ENCODE measurements at regions not wholly inside any gene's neighbourhood (a gene's known extent, or its start where the extent isn't known, plus 50 kb on each side); places are given as distances from the start of the nearest gene placed in this dataset.
"Not testable (repeated sequence)": the region's sequence is repeated elsewhere in the genome, so short reads cannot be mapped to it uniquely, and the experiment has no call there.

- Mint-ChIP-seq H3K4me1 (no peaks in the 10 kb centered on the region), H3K27me3 (ENCODE audit: low read depth) (no peaks in the 10 kb centered on the region), H3K27ac (ENCODE audit: unreplicated experiment) (no peak overlapping the region), H3K9me3 (no peaks in the 10 kb centered on the region), H3K4me3 (no peak overlapping the region), H3K36me3 (ENCODE audit: low read depth) (peaks cover 5% of the 10 kb centered on the region)
- DNase-seq (ENCODE audit: low read depth, low spot score) = no peak
- TF ChIP-seq, protein P1, sequence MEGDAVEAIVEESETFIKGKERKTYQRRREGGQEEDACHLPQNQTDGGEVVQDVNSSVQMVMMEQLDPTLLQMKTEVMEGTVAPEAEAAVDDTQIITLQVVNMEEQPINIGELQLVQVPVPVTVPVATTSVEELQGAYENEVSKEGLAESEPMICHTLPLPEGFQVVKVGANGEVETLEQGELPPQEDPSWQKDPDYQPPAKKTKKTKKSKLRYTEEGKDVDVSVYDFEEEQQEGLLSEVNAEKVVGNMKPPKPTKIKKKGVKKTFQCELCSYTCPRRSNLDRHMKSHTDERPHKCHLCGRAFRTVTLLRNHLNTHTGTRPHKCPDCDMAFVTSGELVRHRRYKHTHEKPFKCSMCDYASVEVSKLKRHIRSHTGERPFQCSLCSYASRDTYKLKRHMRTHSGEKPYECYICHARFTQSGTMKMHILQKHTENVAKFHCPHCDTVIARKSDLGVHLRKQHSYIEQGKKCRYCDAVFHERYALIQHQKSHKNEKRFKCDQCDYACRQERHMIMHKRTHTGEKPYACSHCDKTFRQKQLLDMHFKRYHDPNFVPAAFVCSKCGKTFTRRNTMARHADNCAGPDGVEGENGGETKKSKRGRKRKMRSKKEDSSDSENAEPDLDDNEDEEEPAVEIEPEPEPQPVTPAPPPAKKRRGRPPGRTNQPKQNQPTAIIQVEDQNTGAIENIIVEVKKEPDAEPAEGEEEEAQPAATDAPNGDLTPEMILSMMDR (conservative IDR thresholded peaks at IDR 0.05) = no peak
These were observed 1030.3 kb downstream of the TDRD15 start for GRCh38 chr2:22153931-22154613.

GRCh38 chr2:22156661-22157060 is 1032.9 kb downstream of the TDRD15 start:
- not testable (repeated sequence) for DNase-seq (ENCODE audit: low read depth, low spot score); H3K27ac Mint-ChIP-seq (ENCODE audit: unreplicated experiment); H3K9me3 Mint-ChIP-seq; H3K27me3 Mint-ChIP-seq (ENCODE audit: low read depth); H3K4me3 Mint-ChIP-seq; H3K36me3 Mint-ChIP-seq (ENCODE audit: low read depth); H3K4me1 Mint-ChIP-seq

- DNase-seq (ENCODE audit: low read depth, low spot score) = no peak
- no peak overlapping the region for H3K4me3 Mint-ChIP-seq
- peaks cover 3% of the 10 kb centered on the region for H3K27me3 Mint-ChIP-seq (ENCODE audit: low read depth)
- H3K27ac Mint-ChIP-seq (ENCODE audit: unreplicated experiment) = no peak overlapping the region
- TF ChIP-seq, protein P1 (conservative IDR thresholded peaks at IDR 0.05) = no peak
- peaks cover 11% of the 10 kb centered on the region for H3K9me3 Mint-ChIP-seq
- no peaks in the 10 kb centered on the region for H3K36me3 Mint-ChIP-seq (ENCODE audit: low read depth)
- no peaks in the 10 kb centered on the region for H3K4me1 Mint-ChIP-seq
These were observed 1043.5 kb downstream of the TDRD15 start for GRCh38 chr2:22167256-22167655.

DNA sequence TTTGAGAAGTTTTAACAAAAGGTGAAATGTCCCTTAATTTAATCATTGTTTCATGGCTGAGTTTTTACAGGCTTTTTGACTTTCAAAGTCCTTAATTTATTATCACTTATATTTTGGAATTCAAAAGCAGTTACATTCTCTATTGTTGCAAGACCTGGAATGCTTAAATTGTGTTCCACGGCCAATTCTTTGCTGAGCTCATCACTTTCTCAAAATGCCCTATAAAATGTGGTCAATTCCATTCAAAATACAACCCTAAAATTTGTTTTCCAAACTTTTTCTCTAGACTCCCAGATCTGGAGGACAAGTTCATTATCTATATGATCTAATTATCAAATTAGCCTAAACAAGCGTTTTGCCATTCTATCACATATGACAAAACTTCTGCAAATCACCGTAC is 1051.2 kb downstream of the TDRD15 start:
- H3K36me3 Mint-ChIP-seq (ENCODE audit: low read depth) = no peaks in the 10 kb centered on the region
- H3K4me3 Mint-ChIP-seq = no peak overlapping the region
- TF ChIP-seq, protein P1 (conservative IDR thresholded peaks at IDR 0.05) = no peak
- no peak for DNase-seq (ENCODE audit: low read depth, low spot score)
- no peaks in the 10 kb centered on the region for H3K4me1 Mint-ChIP-seq
- H3K9me3 Mint-ChIP-seq = peaks cover 8% of the 10 kb centered on the region
- H3K27me3 Mint-ChIP-seq (ENCODE audit: low read depth) = no peaks in the 10 kb centered on the region
- H3K27ac Mint-ChIP-seq (ENCODE audit: unreplicated experiment) = no peak overlapping the region

DNA sequence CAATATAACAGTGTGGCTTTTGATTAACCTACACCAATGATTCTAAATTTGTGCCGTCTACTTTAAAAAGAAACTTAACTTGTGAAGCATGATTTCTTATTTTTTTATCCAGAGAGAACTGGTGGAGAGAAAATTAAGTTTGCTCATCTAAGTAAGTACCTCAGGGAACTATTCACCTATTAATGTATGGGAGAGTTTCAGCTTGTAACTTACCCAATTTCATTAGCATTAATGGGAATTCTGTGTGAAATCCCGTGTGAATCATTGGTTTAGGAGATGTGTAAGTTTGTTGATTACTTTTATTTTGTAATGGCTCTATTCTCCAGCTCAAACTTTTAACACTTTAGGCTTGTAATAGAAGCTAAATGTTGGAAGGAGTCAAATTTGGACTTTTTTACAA is 1061.5 kb downstream of the TDRD15 start:
- H3K9me3 Mint-ChIP-seq = peaks cover 4% of the 10 kb centered on the region
- H3K36me3 Mint-ChIP-seq (ENCODE audit: low read depth) = no peaks in the 10 kb centered on the region
- TF ChIP-seq, protein P1 (conservative IDR thresholded peaks at IDR 0.05) = no peak
- no peak for DNase-seq (ENCODE audit: low read depth, low spot score)
- no peak overlapping the region for H3K4me3 Mint-ChIP-seq
- H3K4me1 Mint-ChIP-seq = no peaks in the 10 kb centered on the region
- no peaks in the 10 kb centered on the region for H3K27me3 Mint-ChIP-seq (ENCODE audit: low read depth)
- H3K27ac Mint-ChIP-seq (ENCODE audit: unreplicated experiment) = no peak overlapping the region

- H3K27me3 Mint-ChIP-seq (ENCODE audit: low read depth); H3K36me3 Mint-ChIP-seq (ENCODE audit: low read depth); H3K27ac Mint-ChIP-seq (ENCODE audit: unreplicated experiment); H3K9me3 Mint-ChIP-seq; H3K4me1 Mint-ChIP-seq; DNase-seq (ENCODE audit: low read depth, low spot score); H3K4me3 Mint-ChIP-seq: not testable (repeated sequence)
These were observed 1062.6 kb downstream of the TDRD15 start for GRCh38 chr2:22186261-22186828.

Measured in neural crest cell (in vitro differentiated cells).